ENCODE measurements at regions not wholly inside any gene's neighbourhood (a gene's known extent, or its start where the extent isn't known, plus 50 kb on each side); places are given as distances from the start of the nearest gene placed in this dataset.

DNA sequence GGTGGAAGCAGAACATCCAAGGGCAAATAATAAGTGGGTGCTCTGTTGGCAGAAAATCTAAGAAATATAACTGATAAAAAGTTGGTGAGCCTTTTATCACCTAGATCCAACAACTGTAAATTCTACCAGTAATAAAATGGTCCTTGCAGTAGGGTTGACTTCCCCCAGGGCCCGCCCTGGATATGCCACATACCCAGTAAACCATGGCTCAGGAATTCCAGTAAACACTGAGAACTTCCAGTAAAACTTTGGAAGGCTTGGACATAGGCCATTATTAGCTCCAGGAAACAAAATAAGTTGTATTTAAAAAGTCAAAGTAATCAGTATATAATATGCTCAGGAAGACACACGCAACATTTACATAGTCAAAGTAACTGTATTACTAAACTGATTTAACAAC, 402.2 kb downstream of the BCAT1 start:
- TF ChIP-seq CTCF (IDR thresholded peaks at IDR 0.05; ENCODE audit: insufficient read depth, low read length, poor library complexity, severe bottlenecking) (no peak), EZH2phosphoT487 (conservative IDR thresholded peaks at IDR 0.05; ENCODE audit: low read length) (no peak)
